Adipose tissue (tissue), 3 donors: ENCODE measurements at regions not wholly inside any gene's neighbourhood (a gene's known extent, or its start where the extent isn't known, plus 50 kb on each side); places are given as distances from the start of the nearest gene placed in this dataset.

Experiments
- H3K27ac ChIP-seq: one replicate; pipeline ENCODE4 v1.5.1; 2013; ENCODE audit warnings: low read depth, low read length
- WGBS, 3 donors: extraction: QIAGEN DNeasy Blood & Tissue Kit; methylation state at CpG; one replicate each; pipeline ENCODE4 v1.1.7; 2013; 5-methylcytosine and 5-hydroxymethylcytosine counted together
- donor health status: healthy with polysubstance abuse.
- donor health status: Bipolar disorder and iron deficiency.
- donor health status: healthy.

DNA sequence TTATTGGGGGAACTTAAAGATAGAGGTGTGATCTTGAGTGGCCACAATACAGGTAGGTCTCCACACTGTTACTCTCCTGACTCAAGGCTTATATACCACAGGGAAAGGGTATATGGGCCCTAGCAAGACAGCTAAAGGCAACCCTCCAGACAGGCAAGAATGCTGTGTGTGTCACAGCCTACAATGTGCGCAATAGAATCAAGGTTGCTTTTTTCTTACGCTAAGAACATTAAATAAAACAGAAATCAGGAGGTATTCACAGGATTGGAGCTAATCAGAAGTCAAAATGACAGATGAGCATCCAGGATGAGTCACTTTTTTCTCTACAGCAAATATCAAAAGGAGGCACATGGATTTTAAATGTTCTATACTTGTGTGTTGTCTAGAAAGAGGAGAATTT, 1797.9 kb upstream of the SEL1L start:
- WGBS, 3 donors = 96 to 100% (median 97%) methylated on average over 2 of the region's 2 CpGs
- no peak overlapping the region for H3K27ac ChIP-seq

DNA sequence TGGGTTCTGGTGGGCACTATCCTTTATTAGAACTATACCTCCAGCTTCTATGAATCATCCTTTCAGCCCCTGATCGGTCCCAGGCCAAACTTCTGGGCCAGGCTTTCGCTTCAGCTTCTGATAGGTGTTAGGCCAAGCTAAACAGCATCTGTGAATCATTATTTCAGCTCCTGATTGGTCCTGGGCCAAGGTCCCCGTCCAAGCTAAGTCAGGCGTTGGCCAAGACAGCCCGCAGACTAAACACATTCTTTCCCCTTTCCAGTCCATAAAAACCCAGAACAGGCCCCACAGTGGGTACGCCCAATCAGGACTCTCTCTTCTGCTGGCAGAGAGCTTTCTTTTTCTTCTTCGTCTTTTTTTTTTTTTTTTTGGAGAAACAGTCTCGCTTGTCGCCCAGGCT, 1808.9 kb upstream of the SEL1L start:
- 72 to 90% (median 82%) methylated on average over 9 of the region's 9 CpGs for WGBS, 3 donors
- no peak overlapping the region for H3K27ac ChIP-seq

DNA sequence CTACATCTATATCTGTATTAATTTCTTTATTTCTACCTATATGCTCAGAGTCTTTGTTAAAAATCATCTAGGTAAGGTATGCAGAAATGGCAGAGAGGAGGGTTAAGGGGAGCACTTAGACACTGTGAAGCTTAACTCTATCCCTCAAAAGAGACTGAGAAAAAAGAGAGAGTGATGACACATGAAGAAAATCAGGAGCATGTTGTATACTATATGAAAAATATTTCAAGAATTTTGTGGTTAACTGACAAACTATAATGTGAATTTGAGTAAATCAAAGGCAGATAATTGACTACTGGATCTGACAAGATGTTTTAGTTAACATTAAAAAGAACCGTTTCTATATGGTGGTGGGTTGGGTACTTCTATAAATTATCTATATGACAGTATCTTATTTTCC, 1814.2 kb upstream of the SEL1L start:
- H3K27ac ChIP-seq = no peak overlapping the region
- 40 to 63% (median 56%) methylated on average over 1 of the region's 1 CpG for WGBS, 3 donors

DNA sequence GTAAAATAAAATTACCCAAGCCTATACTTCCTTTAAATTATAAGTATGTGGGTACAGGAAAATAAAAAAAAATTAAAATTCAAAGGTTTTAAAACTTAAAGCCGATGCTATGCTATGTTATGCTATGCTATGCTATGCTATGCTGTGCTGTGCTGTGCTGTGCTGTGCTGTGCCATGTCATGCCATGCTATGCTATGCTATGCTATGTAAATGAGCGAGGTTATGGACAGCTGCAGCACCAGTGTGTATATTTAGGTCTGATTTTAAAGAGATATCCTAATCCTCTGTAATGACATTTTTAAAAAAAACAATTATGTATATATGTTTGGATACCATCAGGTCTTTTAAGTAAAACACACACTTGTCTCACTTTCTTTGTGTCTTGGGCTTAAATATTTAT, 1822.0 kb upstream of the SEL1L start:
- no peak overlapping the region for H3K27ac ChIP-seq
- 84 to 90% (median 89%) methylated on average over 2 of the region's 2 CpGs for WGBS, 3 donors

DNA sequence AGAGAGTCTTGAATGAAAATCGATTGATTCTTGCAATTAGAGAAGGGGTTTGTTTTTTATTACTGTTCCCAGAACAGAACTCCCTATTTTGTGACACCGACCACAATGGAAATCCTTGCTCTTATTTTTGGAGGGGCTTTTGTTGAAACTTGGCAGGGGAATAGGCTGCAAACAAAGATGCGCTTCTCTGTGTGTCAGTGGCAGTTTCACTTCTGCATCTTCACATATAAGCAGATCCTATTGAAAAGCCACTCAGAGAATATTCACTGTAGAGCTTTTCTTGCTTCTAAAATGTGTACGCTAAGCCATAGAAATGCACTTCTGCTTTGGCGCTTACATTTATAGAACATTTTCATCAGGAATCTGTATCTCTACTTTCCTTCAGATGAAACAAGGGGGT, 1822.4 kb upstream of the SEL1L start:
- 89 to 94% (median 93%) methylated on average over 5 of the region's 5 CpGs for WGBS, 3 donors
- H3K27ac ChIP-seq = no peak overlapping the region

DNA sequence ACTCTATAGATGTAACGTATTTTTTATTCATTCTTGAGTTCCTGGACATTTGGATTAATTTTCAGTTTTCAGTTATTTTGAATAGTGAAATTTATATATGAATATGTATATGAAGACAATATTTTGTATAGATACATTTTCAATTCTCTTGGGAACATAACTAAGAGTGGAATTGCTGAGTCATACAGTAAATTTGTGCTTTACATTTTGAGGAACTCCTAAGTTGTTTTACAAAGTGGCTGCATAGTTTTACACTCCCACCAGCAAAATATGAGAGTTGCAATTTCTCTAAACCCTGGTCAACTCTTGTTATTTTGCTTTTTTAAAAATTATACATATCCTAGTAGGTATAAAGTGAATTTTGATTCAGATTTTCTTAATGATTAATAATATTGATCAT, 1838.6 kb upstream of the SEL1L start:
- H3K27ac ChIP-seq = no peak overlapping the region
- 75 to 87% (median 84%) methylated on average over 1 of the region's 1 CpG for WGBS, 3 donors

DNA sequence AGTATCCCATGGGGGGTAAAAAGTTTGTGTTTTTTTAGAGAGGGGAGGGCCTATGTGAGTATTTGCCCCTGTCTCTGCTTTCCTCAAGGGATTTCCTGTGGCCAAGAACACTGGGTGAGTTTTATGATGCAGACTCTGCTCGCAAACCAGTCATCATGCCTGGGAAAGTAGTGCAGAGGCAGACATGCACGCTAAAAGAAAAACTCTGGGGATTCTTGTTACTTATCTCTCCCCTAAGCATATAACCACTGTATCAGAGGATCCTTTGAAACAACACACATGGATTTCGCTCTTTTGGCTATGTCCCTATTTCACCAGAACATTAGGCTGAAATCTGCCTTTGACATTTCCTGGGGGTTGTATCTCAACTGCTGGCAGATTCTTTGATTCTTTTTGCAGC, 1845.8 kb upstream of the SEL1L start:
- H3K27ac ChIP-seq = no peak overlapping the region
- WGBS, 3 donors = 59 to 79% (median 65%) methylated on average over 3 of the region's 3 CpGs

DNA sequence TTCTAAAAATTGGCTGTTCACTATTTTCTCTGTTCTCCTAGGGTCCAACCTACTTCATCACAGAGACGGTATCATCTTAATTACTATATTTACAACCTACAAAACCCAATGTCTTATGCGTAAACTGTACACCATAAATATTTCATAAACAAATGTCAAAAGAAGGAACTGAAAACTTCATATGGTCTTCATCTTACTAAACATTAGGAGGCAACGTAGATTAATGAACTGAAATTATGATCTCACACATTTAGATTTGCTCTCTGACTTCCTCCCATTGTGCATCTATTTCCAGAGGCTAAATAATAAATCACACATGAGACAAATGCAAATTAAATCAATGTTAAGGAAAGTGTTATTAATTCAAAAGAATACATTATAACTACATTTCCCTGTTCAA, 1850.6 kb upstream of the SEL1L start:
- 75 to 83% (median 75%) methylated on average over 3 of the region's 3 CpGs for WGBS, 3 donors
- no peak overlapping the region for H3K27ac ChIP-seq

DNA sequence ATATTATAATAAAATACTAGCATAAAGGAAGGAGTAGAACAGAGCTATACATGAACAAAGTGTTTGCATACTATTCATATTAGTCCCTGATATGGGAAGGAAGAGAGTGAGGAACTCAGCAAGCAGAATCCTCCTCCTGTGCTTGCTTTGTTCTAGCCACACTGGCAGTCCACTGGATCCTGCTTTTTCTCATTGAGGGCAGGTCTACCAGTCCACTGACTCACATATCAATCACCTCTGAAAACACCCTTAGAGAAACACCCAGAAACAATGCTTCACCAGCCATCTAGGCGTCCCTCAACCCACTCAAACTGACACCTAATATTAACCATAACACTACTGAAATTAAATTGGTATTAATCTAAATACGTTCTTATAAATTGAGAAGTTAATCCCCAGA, 1861.7 kb upstream of the SEL1L start:
- no peak overlapping the region for H3K27ac ChIP-seq
- 81 to 86% (median 83%) methylated on average over 2 of the region's 2 CpGs for WGBS, 3 donors

DNA sequence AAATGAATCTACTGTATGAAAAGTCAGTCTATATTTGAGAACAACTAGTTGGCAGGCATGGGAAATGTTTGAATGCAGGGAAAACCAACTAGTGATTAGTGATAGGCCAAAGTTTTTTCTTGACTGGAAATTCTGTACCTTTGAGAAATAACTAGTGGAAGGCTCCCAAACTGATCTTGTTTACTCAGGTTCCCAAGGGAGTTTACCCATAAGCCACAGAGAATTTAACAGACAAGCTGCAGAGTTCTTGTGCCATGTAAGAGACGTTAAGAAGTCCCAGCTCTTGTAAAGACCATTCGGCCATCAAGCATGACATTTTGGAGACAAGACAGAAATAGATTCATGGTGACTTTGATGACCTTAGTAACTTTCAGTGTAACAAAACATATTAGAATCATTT, 1882.8 kb upstream of the SEL1L start:
- 66 to 87% (median 68%) methylated on average over 2 of the region's 2 CpGs for WGBS, 3 donors
- H3K27ac ChIP-seq = no peak overlapping the region

DNA sequence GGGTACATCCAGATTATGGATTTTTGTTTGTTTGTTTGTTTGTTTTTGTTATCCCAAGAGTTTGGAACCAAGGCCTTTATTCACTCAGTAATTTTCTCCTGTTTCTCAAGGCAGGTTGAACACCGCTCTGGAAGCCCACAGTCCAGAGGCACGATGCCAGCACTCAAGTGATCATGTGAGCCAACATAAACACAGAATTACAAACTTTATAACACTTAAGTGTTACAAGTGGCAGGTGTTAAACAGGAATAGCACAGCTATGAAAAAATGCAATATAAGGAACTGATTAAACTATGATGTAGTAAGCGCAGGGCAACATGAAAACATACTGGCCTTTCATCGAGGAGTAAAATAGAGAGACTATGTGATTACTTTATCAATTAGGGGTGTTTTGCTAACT, 1885.8 kb upstream of the SEL1L start:
- no peak overlapping the region for H3K27ac ChIP-seq
- 45 to 85% (median 80%) methylated on average over 4 of the region's 4 CpGs for WGBS, 3 donors

DNA sequence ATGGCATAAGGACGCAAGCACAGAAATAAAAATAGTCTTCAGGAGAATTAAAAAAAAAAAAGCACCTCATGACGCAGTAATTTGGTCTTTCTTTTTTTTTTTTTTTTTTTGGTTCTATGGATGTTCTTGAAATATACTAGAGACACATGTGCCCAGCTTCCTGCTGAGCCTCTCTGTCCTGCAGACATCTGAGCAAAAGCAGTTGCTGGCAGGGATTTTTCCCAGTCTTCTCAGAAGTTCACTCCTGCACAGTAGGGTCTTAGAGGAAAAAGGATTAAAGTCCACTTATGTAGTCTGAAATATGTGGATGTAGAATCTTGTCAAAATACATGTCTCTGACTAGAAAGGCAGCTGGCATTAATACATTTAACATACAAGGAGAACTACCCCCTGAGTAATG, 1888.1 kb upstream of the SEL1L start:
- 71 to 89% (median 89%) methylated on average over 2 of the region's 2 CpGs for WGBS, 3 donors
- H3K27ac ChIP-seq = no peak overlapping the region

DNA sequence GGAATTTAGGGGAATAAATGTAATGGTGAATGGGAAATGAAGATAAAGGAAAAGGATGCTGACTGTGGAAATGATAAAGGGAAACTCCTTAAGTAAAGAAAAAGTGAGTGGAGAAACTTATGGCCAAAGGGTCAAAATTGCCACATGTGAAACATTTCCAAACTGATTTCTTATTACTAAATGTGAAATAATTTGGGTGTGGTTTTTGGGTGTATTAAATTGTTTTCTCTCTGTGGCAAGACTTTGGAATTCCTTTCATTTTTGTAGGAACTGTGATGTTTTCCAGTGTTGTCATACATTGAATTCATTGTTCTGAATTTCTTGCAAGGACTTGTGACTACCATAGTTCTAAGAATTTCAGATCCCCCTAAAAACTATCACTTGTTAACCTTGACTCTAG, 1891.5 kb upstream of the SEL1L start:
- H3K27ac ChIP-seq = no peak overlapping the region

DNA sequence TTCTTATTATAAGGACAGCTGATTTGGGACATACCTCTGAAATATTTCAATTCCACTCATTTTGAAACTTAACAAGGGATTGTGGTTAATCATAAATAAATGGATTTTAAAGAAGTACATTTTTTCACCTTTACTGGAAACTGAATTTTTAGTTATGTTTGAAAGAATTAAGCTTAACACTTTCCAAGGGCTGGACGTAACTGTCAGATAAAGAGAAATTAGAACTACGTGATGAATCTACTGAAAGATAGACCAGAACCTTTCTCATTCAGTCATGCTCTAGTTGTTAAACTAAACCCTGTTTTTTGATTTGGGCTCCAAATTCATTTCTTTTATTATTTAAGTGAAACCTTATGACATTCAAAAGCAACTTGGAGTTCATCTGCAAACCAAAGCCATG, 1892.1 kb upstream of the SEL1L start:
- H3K27ac ChIP-seq = no peak overlapping the region
- WGBS, 3 donors = 89 to 97% (median 90%) methylated on average over 2 of the region's 2 CpGs

DNA sequence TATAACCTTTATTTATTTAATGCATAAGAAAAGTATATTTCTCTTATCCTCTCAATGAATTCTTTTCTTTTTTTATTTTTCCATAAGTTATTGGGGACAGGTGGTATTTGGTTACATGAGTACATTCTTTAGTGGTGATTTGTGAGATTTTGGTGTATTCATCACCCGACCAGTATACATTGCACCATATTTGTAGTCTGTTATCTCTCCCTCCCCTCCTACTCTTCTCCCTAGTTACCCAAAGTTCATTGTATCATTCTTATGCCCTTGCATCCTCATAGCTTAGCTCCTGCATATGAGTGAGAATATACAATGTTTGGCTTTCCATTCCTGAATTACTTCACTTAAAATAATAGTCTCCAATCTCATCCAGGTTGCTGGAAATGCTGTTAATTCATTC, 1900.0 kb upstream of the SEL1L start:
- no peak overlapping the region for H3K27ac ChIP-seq
- WGBS, 3 donors = 80 to 93% (median 86%) methylated on average over 1 of the region's 1 CpG

DNA sequence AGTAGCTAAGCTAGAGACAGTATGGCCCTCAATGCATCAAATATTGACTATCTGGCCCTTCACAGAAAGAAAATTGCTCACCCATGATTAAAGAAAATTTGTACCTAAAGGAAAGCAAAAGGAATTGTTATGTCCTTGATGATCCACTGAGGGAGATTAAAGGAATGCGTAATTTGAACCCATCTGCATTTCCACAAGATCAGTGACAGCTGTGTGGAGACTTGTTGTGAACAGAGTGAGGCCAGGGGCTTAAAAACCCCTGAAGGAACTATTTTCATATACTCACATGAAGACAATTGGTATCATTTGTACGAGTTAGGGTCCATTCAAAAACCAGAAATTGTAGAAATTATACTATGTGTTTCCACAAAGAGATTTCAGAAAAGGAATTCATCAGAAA, 1908.1 kb upstream of the SEL1L start:
- WGBS, 3 donors = 85 to 86% (median 85%) methylated on average over 2 of the region's 2 CpGs
- no peak overlapping the region for H3K27ac ChIP-seq

DNA sequence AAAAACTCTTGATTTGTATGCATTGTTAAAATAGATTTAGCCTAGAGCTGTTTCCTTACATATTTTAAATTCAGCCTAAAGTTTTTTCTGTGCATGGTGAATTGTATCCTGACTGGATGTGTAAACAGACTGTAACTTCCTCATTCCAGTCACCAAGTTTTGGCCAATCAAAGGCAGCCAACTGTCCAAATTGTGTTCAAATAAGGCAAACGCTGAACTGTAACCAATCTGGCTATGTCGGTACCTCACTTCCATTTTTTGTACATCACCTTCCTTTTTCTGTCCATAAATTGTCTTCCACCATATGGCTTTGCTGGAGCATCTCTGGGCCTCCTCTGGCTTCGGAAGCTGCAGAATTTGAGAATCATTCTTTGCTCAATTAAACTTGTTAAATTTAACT, 1921.9 kb upstream of the SEL1L start:
- 93 to 94% (median 94%) methylated on average over 3 of the region's 3 CpGs for WGBS, 3 donors
- no peak overlapping the region for H3K27ac ChIP-seq

DNA sequence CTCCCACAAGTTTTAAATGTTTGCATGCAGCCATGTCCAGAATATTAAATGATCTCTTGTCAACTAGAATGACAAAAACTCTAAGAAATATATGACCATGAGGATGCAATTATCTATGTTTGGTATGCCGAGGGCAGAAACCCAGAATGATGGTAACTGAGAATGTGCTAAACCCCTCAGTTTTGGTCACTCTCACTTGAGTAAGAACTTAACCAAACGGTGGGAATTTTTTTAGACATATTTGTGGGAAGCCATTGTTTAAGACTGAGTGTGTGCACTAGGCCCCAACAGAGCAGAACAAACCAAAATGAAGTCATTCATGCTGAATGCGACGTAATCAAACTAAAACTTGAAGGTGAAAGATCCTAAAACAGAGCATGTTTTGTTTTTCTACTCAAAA, 1927.9 kb upstream of the SEL1L start:
- WGBS, 3 donors = 91 to 94% (median 93%) methylated on average over 4 of the region's 4 CpGs
- H3K27ac ChIP-seq = no peak overlapping the region

DNA sequence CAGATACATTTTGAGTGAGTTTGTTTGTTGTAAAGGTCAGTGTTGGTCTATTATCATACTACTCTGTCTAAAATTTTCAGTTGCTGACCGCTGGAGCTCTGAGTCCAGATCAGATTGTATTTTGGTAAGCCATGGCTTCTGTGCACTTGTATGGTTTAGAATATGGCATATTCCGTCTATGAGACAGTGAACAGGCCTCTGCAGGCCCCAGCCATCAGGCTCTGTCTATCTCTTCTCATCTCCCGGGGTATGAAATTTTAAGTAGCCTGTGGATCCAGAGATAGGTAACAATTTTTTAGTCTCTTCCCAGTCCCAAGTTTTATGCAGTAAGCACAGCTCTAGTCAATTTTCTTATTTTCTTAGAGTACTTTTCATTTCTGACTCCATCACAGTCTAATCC, 1929.1 kb upstream of the SEL1L start:
- H3K27ac ChIP-seq = no peak overlapping the region
- WGBS, 3 donors = 90 to 95% (median 94%) methylated on average over 3 of the region's 3 CpGs

DNA sequence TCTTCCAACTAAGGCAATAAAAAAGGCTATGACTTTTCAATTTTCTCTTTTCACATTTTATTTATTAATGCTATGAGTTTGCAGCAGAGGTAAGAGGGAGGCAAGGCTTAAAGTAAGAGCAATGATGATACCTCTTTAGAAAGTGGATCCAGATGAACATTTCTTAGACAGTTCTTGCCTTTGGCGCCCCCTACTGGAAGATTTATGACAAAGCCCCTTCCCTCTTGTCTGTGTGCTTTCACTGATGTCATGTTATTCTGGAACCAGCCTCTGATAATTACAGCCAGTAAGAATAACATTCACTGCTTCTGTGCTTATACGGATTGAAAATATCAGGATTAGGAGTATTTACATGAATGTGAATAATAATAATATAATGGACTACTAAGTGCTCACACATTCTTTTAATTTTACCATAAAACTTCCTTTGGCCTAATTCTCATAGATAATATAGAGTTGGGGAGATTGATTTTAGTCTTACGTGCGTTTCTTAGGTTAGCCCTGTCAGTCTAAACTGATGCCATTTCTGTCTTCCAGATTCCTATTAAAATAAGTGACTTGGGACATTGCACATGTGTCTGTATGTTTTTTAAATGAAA, 1929.9 kb upstream of the SEL1L start:
- 49 to 58% (median 55%) methylated on average over 4 of the region's 4 CpGs for WGBS, 3 donors
- no peak overlapping the region for H3K27ac ChIP-seq

DNA sequence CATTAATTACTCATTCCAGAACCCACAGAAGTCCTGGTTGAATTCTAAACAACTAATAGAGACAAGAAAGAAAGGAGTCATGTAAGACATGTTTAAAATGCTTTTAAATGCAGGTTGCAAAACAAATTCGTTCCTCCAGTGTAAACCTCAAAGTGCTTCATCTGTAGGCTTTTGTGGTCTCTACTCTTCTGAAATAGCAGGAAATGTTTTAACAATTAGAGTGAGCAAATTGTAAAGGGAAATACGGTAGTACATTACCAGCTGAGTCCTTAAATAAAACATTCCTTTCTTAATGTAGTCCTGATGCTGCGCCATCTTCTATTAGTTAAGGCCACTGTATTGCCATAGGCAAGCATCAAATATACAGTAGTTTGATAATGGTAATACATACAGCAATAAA, 1934.2 kb upstream of the SEL1L start:
- no peak overlapping the region for H3K27ac ChIP-seq
- WGBS, 3 donors = 40 to 81% (median 42%) methylated on average over 3 of the region's 3 CpGs
